Left colon (tissue), 2 donors: ENCODE measurements at regions not wholly inside any gene's neighbourhood (a gene's known extent, or its start where the extent isn't known, plus 50 kb on each side); places are given as distances from the start of the nearest gene placed in this dataset.

ENCODE experiments used
- ATAC-seq: fragments of 200-7000 bp; cut with Tn5 transposase; one replicate; pipeline ENCODE4 v1.9.1; 2020; ENCODE audit warnings: mild to moderate bottlenecking, moderate library complexity
- DNase-seq, 2 donors: peaks; one replicate each; pipeline ENCODE4 v3.0.0-alpha.2; 2020
- intact Hi-C, 2 donors: fragments of 100-400 bp; cut with DNase I in 1 of 2; cut with micrococcal nuclease in 1 of 2; formaldehyde crosslinking; loops; one replicate each; pipeline versions ENCODE4 v1.11.2 to v1.14.0; 2022; cut with DNase I, micrococcal nuclease
- donor health status: DM: no; HTN: no; CAD: no.
- donor health status: DM: yes; HTN: yes; CAD: no.

GRCh38 chr18:78407466-78407844 is 572.2 kb upstream of the SALL3 start:
- ATAC-seq (peak; percentile 79), DNase-seq (peak; percentile 11 to 79)
- intact Hi-C loops, result no loop called here

GRCh38 chr18:78408623-78409022 is 571.0 kb upstream of the SALL3 start:
- ATAC-seq (no peak), DNase-seq (no peak)
- intact Hi-C loops, result no loop called here

- DNase-seq, result no peak
- intact Hi-C loops, result no loop called here
- ATAC-seq, result no peak
Measured at GRCh38 chr18:78410094-78410786, 569.4 kb upstream of the SALL3 start.

GRCh38 chr18:78411539-78411938 is 568.1 kb upstream of the SALL3 start:
- no peak for ATAC-seq
- no peak for DNase-seq
- intact Hi-C loops, result no loop called here

- intact Hi-C loops, result no loop called here
- ATAC-seq, result no peak
- DNase-seq, result no peak
Measured at GRCh38 chr18:78414302-78414701, 565.3 kb upstream of the SALL3 start.

- intact Hi-C loops, result no loop called here
- ATAC-seq, result no peak
- DNase-seq, result no peak
Measured at GRCh38 chr18:78416853-78417252, 562.8 kb upstream of the SALL3 start.

GRCh38 chr18:78418379-78418778 is 561.2 kb upstream of the SALL3 start:
- ATAC-seq (no peak), DNase-seq (no peak)
- intact Hi-C loops, result no loop called here

GRCh38 chr18:78419171-78419570 is 560.4 kb upstream of the SALL3 start:
- intact Hi-C loops, result no loop called here
- ATAC-seq, result no peak

GRCh38 chr18:78420116-78420515 is 559.5 kb upstream of the SALL3 start:
- DNase-seq, result no peak
- no peak for ATAC-seq
- intact Hi-C loops, result no loop called here

More at GRCh38 chr18:78419171-78419570, 560.4 kb upstream of the SALL3 start:
- DNase-seq, result no peak

GRCh38 chr18:78421392-78421791 is 558.2 kb upstream of the SALL3 start:
- intact Hi-C loops, result no loop called here
- DNase-seq (no peak), ATAC-seq (no peak)

- intact Hi-C loops, result no loop called here
- no peak for DNase-seq
- no peak for ATAC-seq
Measured at GRCh38 chr18:78422336-78422735, 557.3 kb upstream of the SALL3 start.

GRCh38 chr18:78423811-78424210 is 555.8 kb upstream of the SALL3 start:
- ATAC-seq (no peak), DNase-seq (no peak)
- intact Hi-C loops, result no loop called here

GRCh38 chr18:78424403-78425018 is 555.1 kb upstream of the SALL3 start:
- intact Hi-C loops, result no loop called here
- DNase-seq, result no peak
- ATAC-seq, result no peak

- intact Hi-C loops, result no loop called here
- DNase-seq, result no peak
- ATAC-seq, result no peak
Measured at GRCh38 chr18:78425019-78425412, 554.6 kb upstream of the SALL3 start.

GRCh38 chr18:78427081-78427480 is 552.5 kb upstream of the SALL3 start:
- ATAC-seq, result no peak
- intact Hi-C loops, result no loop called here
- no peak for DNase-seq

GRCh38 chr18:78429127-78430108 is 550.2 kb upstream of the SALL3 start:
- ATAC-seq (no peak), DNase-seq (no peak)
- intact Hi-C loops, result no loop called here

GRCh38 chr18:78430131-78430758 is 549.4 kb upstream of the SALL3 start:
- intact Hi-C loops, result no loop called here
- ATAC-seq, result no peak

GRCh38 chr18:78431606-78432005 is 548.0 kb upstream of the SALL3 start:
- DNase-seq (no peak), ATAC-seq (no peak)
- intact Hi-C loops, result no loop called here

More at GRCh38 chr18:78430131-78430758, 549.4 kb upstream of the SALL3 start:
- no peak for DNase-seq

GRCh38 chr18:78433562-78433961 is 546.1 kb upstream of the SALL3 start:
- intact Hi-C loops, result no loop called here
- no peak for DNase-seq
- no peak for ATAC-seq
